Testis (tissue), 2 donors: ENCODE measurements at regions not wholly inside any gene's neighbourhood (a gene's known extent, or its start where the extent isn't known, plus 50 kb on each side); places are given as distances from the start of the nearest gene placed in this dataset.

Experiments
- DNase-seq: peaks from one replicate; pipeline ENCODE4 v3.0.0-alpha.2; 2019
- H3K27ac ChIP-seq, 2 donors: fragments of 200-600 bp; sonication (generic); one replicate each; pipeline ENCODE4 v1.5.1; 2019
- H3K27me3 ChIP-seq: fragments of 200-600 bp; sonication (generic); one replicate; pipeline ENCODE4 v1.5.1; 2019
- H3K36me3 ChIP-seq: fragments of 200-600 bp; sonication (generic); one replicate; pipeline ENCODE4 v1.5.1; 2017; ENCODE audit warnings: low read depth; ENCODE audit errors: missing control alignments
- H3K4me1 ChIP-seq: fragments of 200-600 bp; sonication (generic); one replicate; pipeline ENCODE4 v1.5.1; 2019
- H3K4me3 ChIP-seq, 2 donors: fragments of 200-600 bp; sonication (generic); one replicate each; pipeline ENCODE4 v1.5.1; 2017 to 2019
- H3K9me3 ChIP-seq: fragments of 200-600 bp; sonication (generic); one replicate; pipeline ENCODE4 v1.5.1; 2017
- CTCF ChIP-seq, 3 experiments: fragments of 450-650 bp in 2 of 3; fragments of 200-600 bp in 1 of 3; sonication (generic) in 1 of 3; IDR thresholded peaks; one replicate each; pipeline ENCODE4 v1.5.1; 2016 to 2019; ENCODE audit warnings: antibody characterized with exemption in 3 of 3, mild to moderate bottlenecking in 2 of 3, moderate library complexity in 1 of 3
- POLR2A ChIP-seq: fragments of 450-650 bp; IDR thresholded peaks from one replicate; pipeline ENCODE4 v1.6.1; 2017; ENCODE audit warnings: antibody characterized with exemption, mild to moderate bottlenecking, moderate library complexity
- WGBS, 2 donors: methylation state at CpG; one replicate each; pipeline ENCODE4 v1.1.5; 2018; 5-methylcytosine and 5-hydroxymethylcytosine counted together
- intact Hi-C: fragments of 100-400 bp; cut with DNase I; formaldehyde crosslinking; loops from one replicate; pipeline ENCODE4 v1.15.1; 2023; ENCODE audit warnings: low total_unique reads

GRCh38 chr5:167463939-167464338 is 827.5 kb upstream of the WWC1 start:
- intact Hi-C loops: no loop called here
- no peak for TF ChIP-seq CTCF (IDR thresholded peaks at IDR 0.05)
- no peak for TF ChIP-seq POLR2A

GRCh38 chr5:167466992-167467391 is 824.5 kb upstream of the WWC1 start:
- intact Hi-C loops: no loop called here

More at GRCh38 chr5:167463939-167464338, 827.5 kb upstream of the WWC1 start:
- Histone ChIP-seq H3K36me3 (no peaks in the 10 kb centered on the region), H3K27ac (no peak overlapping the region), H3K27me3 (no peaks in the 10 kb centered on the region), H3K4me3 (no peak overlapping the region), H3K4me1 (no peaks in the 10 kb centered on the region), H3K9me3 (no peaks in the 10 kb centered on the region)
- 89 to 97% methylated on average over 1 of the region's 1 CpG for WGBS, 2 donors
- DNase-seq: no peak

GRCh38 chr5:167472566-167473108 is 818.8 kb upstream of the WWC1 start:
- no peak for DNase-seq

More at GRCh38 chr5:167466992-167467391, 824.5 kb upstream of the WWC1 start:
- H3K27me3 ChIP-seq: no peaks in the 10 kb centered on the region
- no peaks in the 10 kb centered on the region for H3K4me1 ChIP-seq
- no peak overlapping the region for H3K4me3 ChIP-seq
- H3K36me3 ChIP-seq: no peaks in the 10 kb centered on the region
- no peaks in the 10 kb centered on the region for H3K9me3 ChIP-seq
- DNase-seq: no peak
- WGBS, 2 donors: 56 to 65% methylated on average over 5 of the region's 5 CpGs
- no peak overlapping the region for H3K27ac ChIP-seq
- no peak for TF ChIP-seq CTCF (IDR thresholded peaks at IDR 0.05)
- TF ChIP-seq POLR2A: no peak

GRCh38 chr5:167478188-167478587 is 813.3 kb upstream of the WWC1 start:
- intact Hi-C loops: no loop called here
- Histone ChIP-seq H3K36me3 (no peaks in the 10 kb centered on the region), H3K9me3 (no peaks in the 10 kb centered on the region), H3K27me3 (no peaks in the 10 kb centered on the region), H3K27ac (no peak overlapping the region), H3K4me1 (no peaks in the 10 kb centered on the region), H3K4me3 (no peak overlapping the region)
- no peak for DNase-seq
- 45 to 60% methylated on average over 2 of the region's 2 CpGs for WGBS, 2 donors
- no peak for TF ChIP-seq POLR2A
- TF ChIP-seq CTCF (IDR thresholded peaks at IDR 0.05): no peak

More at GRCh38 chr5:167472566-167473108, 818.8 kb upstream of the WWC1 start:
- H3K27me3 ChIP-seq: no peaks in the 10 kb centered on the region
- no peaks in the 10 kb centered on the region for H3K9me3 ChIP-seq
- H3K4me1 ChIP-seq: no peaks in the 10 kb centered on the region
- H3K27ac ChIP-seq: no peak overlapping the region
- intact Hi-C loops: no loop called here
- no peak overlapping the region for H3K4me3 ChIP-seq
- TF ChIP-seq POLR2A: no peak
- no peak for TF ChIP-seq CTCF (IDR thresholded peaks at IDR 0.05)
- H3K36me3 ChIP-seq: no peaks in the 10 kb centered on the region
- WGBS, 2 donors: 42 to 43% methylated on average over 5 of the region's 5 CpGs

- DNase-seq: no peak
- WGBS, 2 donors: 89 to 94% methylated on average over 4 of the region's 4 CpGs
- intact Hi-C loops: no loop called here
- no peaks in the 10 kb centered on the region for H3K36me3 ChIP-seq
- H3K9me3 ChIP-seq: no peaks in the 10 kb centered on the region
- H3K4me3 ChIP-seq: no peak overlapping the region
- H3K27me3 ChIP-seq: no peaks in the 10 kb centered on the region
- H3K4me1 ChIP-seq: no peaks in the 10 kb centered on the region
- no peak overlapping the region for H3K27ac ChIP-seq
- TF ChIP-seq POLR2A (no peak), CTCF (IDR thresholded peaks at IDR 0.05) (no peak)
These were observed 811.7 kb upstream of the WWC1 start for GRCh38 chr5:167479779-167480178.
